GM10248 (cell line): ENCODE measurements at regions not wholly inside any gene's neighbourhood (a gene's known extent, or its start where the extent isn't known, plus 50 kb on each side); places are given as distances from the start of the nearest gene placed in this dataset.

Source experiments
- CTCF ChIA-PET: fragments of 300-600 bp; sonication (Branson Sonifier 250); formaldehyde crosslinking; extraction: SDS; loops from one replicate; lab custom pipeline; 2021; ENCODE audit warnings: antibody characterized with exemption; lab: Yijun Ruan, JAX
- POLR2A ChIA-PET: fragments of 350-650 bp; sonication (Branson Sonifier 250); formaldehyde crosslinking; extraction: SDS; loops from one replicate; lab custom pipeline; 2020; ENCODE audit warnings: antibody characterized with exemption; lab: Yijun Ruan, JAX
- DNase-seq: peaks from one replicate; pipeline ENCODE4 v3.0.0; 2012; ENCODE audit errors: extremely low spot score
- CTCF ChIP-seq: IDR thresholded peaks from 2 replicates; pipeline ENCODE4 v1.5.1; 2012; ENCODE audit warnings: mild to moderate bottlenecking, low read depth; ENCODE audit errors: extremely low read depth, missing control alignments, control extremely low read depth

GRCh38 chr12:58248599-58248998 is 307.2 kb downstream of the ATP23 start:
- DNase-seq, result no peak
- CTCF ChIA-PET, result no interaction called here
- POLR2A ChIA-PET, result no interaction called here
- TF ChIP-seq CTCF, result no peak

GRCh38 chr12:58249610-58250009 is 308.2 kb downstream of the ATP23 start:
- no peak for DNase-seq
- CTCF ChIA-PET, result no interaction called here
- no peak for TF ChIP-seq CTCF
- POLR2A ChIA-PET, result no interaction called here

- DNase-seq, result no peak
- ChIA-PET CTCF (no interaction called here), POLR2A (no interaction called here)
- no peak for TF ChIP-seq CTCF
Measured at GRCh38 chr12:58250077-58250476, 308.7 kb downstream of the ATP23 start.

- TF ChIP-seq CTCF, result no peak
- ChIA-PET POLR2A (no interaction called here), CTCF (no interaction called here)
- DNase-seq, result no peak
Measured at GRCh38 chr12:58252914-58253313, 311.5 kb downstream of the ATP23 start.

- POLR2A ChIA-PET, result no interaction called here
- TF ChIP-seq CTCF, result no peak
- no peak for DNase-seq
- CTCF ChIA-PET, result interaction anchor here (1.2 kb wide), 1 partner anchor 11 kb away, joined by 4 read pairs; no protein-coding TSS in a partner anchor
Measured at GRCh38 chr12:58253663-58254062, 312.3 kb downstream of the ATP23 start.

GRCh38 chr12:58254463-58255100 is 313.2 kb downstream of the ATP23 start:
- TF ChIP-seq CTCF, result no peak
- ChIA-PET CTCF (interaction anchor here (1.0 to 1.6 kb wide), 4 partner anchors 10 to 29 kb away, joined by 3 to 5 read pairs (median 4); no protein-coding TSS in a partner anchor), POLR2A (no interaction called here)
- no peak for DNase-seq

- DNase-seq, result no peak
- no peak for TF ChIP-seq CTCF
- ChIA-PET POLR2A (no interaction called here), CTCF (interaction anchor here (0.8 to 2.8 kb wide), 2 partner anchors 11 to 28 kb away, joined by 3 to 8 read pairs; no protein-coding TSS in a partner anchor)
Measured at GRCh38 chr12:58262796-58263195, 321.4 kb downstream of the ATP23 start.
